ENCODE measurements at regions not wholly inside any gene's neighbourhood (a gene's known extent, or its start where the extent isn't known, plus 50 kb on each side); places are given as distances from the start of the nearest gene placed in this dataset.

DNA sequence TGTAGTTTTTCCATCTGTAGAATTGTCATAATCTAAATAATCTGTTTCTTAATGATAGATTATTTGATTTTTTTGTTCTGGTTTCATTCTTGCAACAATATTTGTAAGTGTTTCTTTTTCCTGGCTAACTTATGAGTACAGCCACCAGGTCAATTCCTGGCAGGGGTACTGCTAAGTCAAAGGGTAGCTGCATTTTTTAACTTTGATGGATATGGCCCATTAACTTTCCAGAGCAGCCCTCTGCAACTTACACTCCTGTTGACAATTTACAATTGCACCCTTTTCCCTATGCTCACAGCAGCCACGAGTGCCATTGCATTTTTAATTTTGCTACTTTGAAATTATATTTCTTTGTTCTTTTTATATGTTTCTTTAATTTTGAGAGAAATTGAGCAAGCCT lies 209.3 kb upstream of the CST7 start:
- Histone ChIP-seq H4K8ac (ENCODE audit: low read depth, low read length) (no peak overlapping the region), H3K27ac (ENCODE audit: low read depth, low read length) (no peak overlapping the region), H3K4me1 (ENCODE audit: control insufficient read depth, low read depth, low read length) (peaks cover 10% of the 10 kb centered on the region), H3K23ac (ENCODE audit: low read length) (no peak overlapping the region), H3K4me3 (ENCODE audit: low read length) (no peak overlapping the region), H3K4ac (ENCODE audit: low read depth, low read length) (no peak overlapping the region), H3K18ac (ENCODE audit: low read length) (no peak overlapping the region), H3K9ac (ENCODE audit: low read length) (no peak overlapping the region), H3K79me2 (ENCODE audit: control insufficient read depth, insufficient read depth, low read length) (no peaks in the 10 kb centered on the region), H4K5ac (ENCODE audit: low read length) (no peak overlapping the region), H3K4me2 (ENCODE audit: low read length) (no peak overlapping the region), H3K27me3 (ENCODE audit: insufficient read depth, low read length, poor library complexity) (no peaks in the 10 kb centered on the region), H2BK5ac (ENCODE audit: low read length) (no peak overlapping the region), H3K36me3 (ENCODE audit: control insufficient read depth, insufficient read depth, low read length) (no peaks in the 10 kb centered on the region), H2BK15ac (replicated peaks; ENCODE audit: low read depth) (no peak overlapping the region), H2AK5ac (ENCODE audit: low read length) (no peak overlapping the region), H3K56ac (ENCODE audit: low read length) (no peak overlapping the region), H2BK120ac (ENCODE audit: low read depth, low read length) (no peak overlapping the region), H3K79me1 (ENCODE audit: low read length) (no peaks in the 10 kb centered on the region)
- WGBS (ENCODE audit: extremely low coverage, insufficient coverage, low lambda C conversion rate), result no CpG with 5 or more reads among the region's 1 CpG
- no peak for DNase-seq

GRCh38 chr20:24741493-24742072 lies 207.5 kb upstream of the CST7 start:
- H2BK15ac ChIP-seq (replicated peaks; ENCODE audit: low read depth), result no peak overlapping the region
- H2AK5ac ChIP-seq (ENCODE audit: low read length), result no peak overlapping the region
- H3K36me3 ChIP-seq (ENCODE audit: control insufficient read depth, insufficient read depth, low read length), result no peaks in the 10 kb centered on the region
- no peak overlapping the region for H3K4me2 ChIP-seq (ENCODE audit: low read length)
- no CpG with 5 or more reads among the region's 11 CpGs for WGBS (ENCODE audit: extremely low coverage, insufficient coverage, low lambda C conversion rate)
- no peak overlapping the region for H3K9ac ChIP-seq (ENCODE audit: low read length)
- no peak overlapping the region for H4K8ac ChIP-seq (ENCODE audit: low read depth, low read length)
- H3K4ac ChIP-seq (ENCODE audit: low read depth, low read length), result no peak overlapping the region
- no peak overlapping the region for H3K27ac ChIP-seq (ENCODE audit: low read depth, low read length)
- no peak overlapping the region for H3K4me3 ChIP-seq (ENCODE audit: low read length)
- H3K79me2 ChIP-seq (ENCODE audit: control insufficient read depth, insufficient read depth, low read length), result no peaks in the 10 kb centered on the region
- H3K79me1 ChIP-seq (ENCODE audit: low read length), result no peaks in the 10 kb centered on the region
- no peak overlapping the region for H2BK5ac ChIP-seq (ENCODE audit: low read length)
- DNase-seq, result no peak
- peaks cover 4% of the 10 kb centered on the region for H3K4me1 ChIP-seq (ENCODE audit: control insufficient read depth, low read depth, low read length)
- H2BK120ac ChIP-seq (ENCODE audit: low read depth, low read length), result no peak overlapping the region
- no peak overlapping the region for H3K56ac ChIP-seq (ENCODE audit: low read length)
- no peak overlapping the region for H4K5ac ChIP-seq (ENCODE audit: low read length)
- no peak overlapping the region for H3K18ac ChIP-seq (ENCODE audit: low read length)
- no peaks in the 10 kb centered on the region for H3K27me3 ChIP-seq (ENCODE audit: insufficient read depth, low read length, poor library complexity)
- no peak overlapping the region for H3K23ac ChIP-seq (ENCODE audit: low read length)

DNA sequence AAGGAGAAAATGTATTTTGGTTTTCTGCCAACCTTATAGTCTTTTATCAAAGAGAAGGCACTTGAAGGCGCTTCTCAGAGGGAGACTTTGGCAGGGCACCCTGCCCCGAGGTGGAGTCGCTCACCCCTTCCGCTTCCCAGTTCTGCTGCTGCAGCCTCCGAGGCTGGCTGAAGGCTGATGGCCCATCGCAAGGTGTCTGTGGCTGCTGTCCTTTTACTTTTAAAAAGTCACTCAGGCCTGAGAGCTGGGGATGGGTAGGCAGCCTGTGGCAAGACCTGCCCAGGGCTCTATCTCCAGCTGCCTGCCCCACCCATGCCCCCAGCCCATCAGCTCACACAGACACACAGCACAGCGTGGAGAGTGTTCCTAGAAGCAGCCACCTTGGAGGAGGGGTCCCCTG lies 206.6 kb upstream of the CST7 start:
- no peak overlapping the region for H2AK5ac ChIP-seq (ENCODE audit: low read length)
- DNase-seq, result no peak
- H3K4ac ChIP-seq (ENCODE audit: low read depth, low read length), result no peak overlapping the region
- no peaks in the 10 kb centered on the region for H3K36me3 ChIP-seq (ENCODE audit: control insufficient read depth, insufficient read depth, low read length)
- no peak overlapping the region for H4K5ac ChIP-seq (ENCODE audit: low read length)
- H3K9ac ChIP-seq (ENCODE audit: low read length), result no peak overlapping the region
- no peaks in the 10 kb centered on the region for H3K4me1 ChIP-seq (ENCODE audit: control insufficient read depth, low read depth, low read length)
- no peak overlapping the region for H3K23ac ChIP-seq (ENCODE audit: low read length)
- H2BK15ac ChIP-seq (replicated peaks; ENCODE audit: low read depth), result no peak overlapping the region
- H3K79me1 ChIP-seq (ENCODE audit: low read length), result no peaks in the 10 kb centered on the region
- no peak overlapping the region for H3K56ac ChIP-seq (ENCODE audit: low read length)
- H3K4me2 ChIP-seq (ENCODE audit: low read length), result no peak overlapping the region
- H4K8ac ChIP-seq (ENCODE audit: low read depth, low read length), result no peak overlapping the region
- no CpG with 5 or more reads among the region's 7 CpGs for WGBS (ENCODE audit: extremely low coverage, insufficient coverage, low lambda C conversion rate)
- no peaks in the 10 kb centered on the region for H3K27me3 ChIP-seq (ENCODE audit: insufficient read depth, low read length, poor library complexity)
- H3K4me3 ChIP-seq (ENCODE audit: low read length), result no peak overlapping the region
- H3K79me2 ChIP-seq (ENCODE audit: control insufficient read depth, insufficient read depth, low read length), result no peaks in the 10 kb centered on the region
- no peak overlapping the region for H2BK120ac ChIP-seq (ENCODE audit: low read depth, low read length)
- H3K27ac ChIP-seq (ENCODE audit: low read depth, low read length), result no peak overlapping the region
- no peak overlapping the region for H3K18ac ChIP-seq (ENCODE audit: low read length)
- no peak overlapping the region for H2BK5ac ChIP-seq (ENCODE audit: low read length)

DNA sequence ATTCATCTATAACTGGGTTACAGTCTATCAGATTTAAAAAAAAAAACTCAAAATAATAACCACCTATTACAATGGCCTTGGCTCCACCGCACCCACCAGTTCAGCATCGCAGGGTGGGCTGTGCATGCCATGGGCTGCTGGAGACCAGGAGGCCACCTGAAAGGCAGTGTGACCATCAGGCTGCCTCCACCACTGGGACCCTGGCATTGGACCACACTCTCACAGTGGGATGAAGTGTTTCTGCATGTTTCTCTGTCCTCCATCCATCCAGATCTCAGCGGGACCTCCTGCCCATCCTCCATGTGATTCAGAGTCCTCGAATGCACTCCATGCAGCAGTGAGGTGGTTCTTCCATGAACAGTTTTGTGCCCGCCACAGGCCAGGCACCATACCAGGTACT lies 206.1 kb upstream of the CST7 start:
- Histone ChIP-seq H4K8ac (ENCODE audit: low read depth, low read length) (no peak overlapping the region), H3K27me3 (ENCODE audit: insufficient read depth, low read length, poor library complexity) (no peaks in the 10 kb centered on the region), H3K79me2 (ENCODE audit: control insufficient read depth, insufficient read depth, low read length) (no peaks in the 10 kb centered on the region), H3K4me2 (ENCODE audit: low read length) (no peak overlapping the region), H3K79me1 (ENCODE audit: low read length) (no peaks in the 10 kb centered on the region), H2BK15ac (replicated peaks; ENCODE audit: low read depth) (no peak overlapping the region), H3K4me1 (ENCODE audit: control insufficient read depth, low read depth, low read length) (no peaks in the 10 kb centered on the region), H3K23ac (ENCODE audit: low read length) (no peak overlapping the region), H3K4me3 (ENCODE audit: low read length) (no peak overlapping the region), H4K5ac (ENCODE audit: low read length) (no peak overlapping the region), H3K56ac (ENCODE audit: low read length) (no peak overlapping the region), H3K36me3 (ENCODE audit: control insufficient read depth, insufficient read depth, low read length) (no peaks in the 10 kb centered on the region), H2AK5ac (ENCODE audit: low read length) (no peak overlapping the region), H3K18ac (ENCODE audit: low read length) (no peak overlapping the region), H2BK5ac (ENCODE audit: low read length) (no peak overlapping the region), H3K9ac (ENCODE audit: low read length) (no peak overlapping the region), H3K27ac (ENCODE audit: low read depth, low read length) (no peak overlapping the region), H2BK120ac (ENCODE audit: low read depth, low read length) (no peak overlapping the region), H3K4ac (ENCODE audit: low read depth, low read length) (no peak overlapping the region)
- no CpG with 5 or more reads among the region's 5 CpGs for WGBS (ENCODE audit: extremely low coverage, insufficient coverage, low lambda C conversion rate)
- DNase-seq, result no peak

- Histone ChIP-seq H3K4me1 (ENCODE audit: control insufficient read depth, low read depth, low read length) (no peaks in the 10 kb centered on the region), H4K8ac (ENCODE audit: low read depth, low read length) (no peak overlapping the region), H3K27me3 (ENCODE audit: insufficient read depth, low read length, poor library complexity) (no peaks in the 10 kb centered on the region), H3K18ac (ENCODE audit: low read length) (no peak overlapping the region), H3K4me2 (ENCODE audit: low read length) (no peak overlapping the region), H3K27ac (ENCODE audit: low read depth, low read length) (no peak overlapping the region), H3K23ac (ENCODE audit: low read length) (no peak overlapping the region), H3K79me2 (ENCODE audit: control insufficient read depth, insufficient read depth, low read length) (no peaks in the 10 kb centered on the region), H3K36me3 (ENCODE audit: control insufficient read depth, insufficient read depth, low read length) (no peaks in the 10 kb centered on the region), H3K79me1 (ENCODE audit: low read length) (no peaks in the 10 kb centered on the region), H4K5ac (ENCODE audit: low read length) (no peak overlapping the region), H2AK5ac (ENCODE audit: low read length) (no peak overlapping the region), H2BK5ac (ENCODE audit: low read length) (no peak overlapping the region), H2BK120ac (ENCODE audit: low read depth, low read length) (no peak overlapping the region), H3K4me3 (ENCODE audit: low read length) (no peak overlapping the region), H3K9ac (ENCODE audit: low read length) (no peak overlapping the region), H2BK15ac (replicated peaks; ENCODE audit: low read depth) (no peak overlapping the region), H3K56ac (ENCODE audit: low read length) (no peak overlapping the region), H3K4ac (ENCODE audit: low read depth, low read length) (no peak overlapping the region)
- no peak for DNase-seq
- WGBS (ENCODE audit: extremely low coverage, insufficient coverage, low lambda C conversion rate), result no CpG with 5 or more reads among the region's 5 CpGs
Observed at GRCh38 chr20:24743641-24744040, 205.4 kb upstream of the CST7 start.

- Histone ChIP-seq H2BK5ac (ENCODE audit: low read length) (no peak overlapping the region), H3K4me1 (ENCODE audit: control insufficient read depth, low read depth, low read length) (no peaks in the 10 kb centered on the region), H2BK120ac (ENCODE audit: low read depth, low read length) (no peak overlapping the region), H3K23ac (ENCODE audit: low read length) (no peak overlapping the region), H3K4me2 (ENCODE audit: low read length) (no peak overlapping the region), H3K9ac (ENCODE audit: low read length) (no peak overlapping the region), H4K5ac (ENCODE audit: low read length) (no peak overlapping the region), H2BK15ac (replicated peaks; ENCODE audit: low read depth) (no peak overlapping the region), H3K79me1 (ENCODE audit: low read length) (no peaks in the 10 kb centered on the region), H3K4ac (ENCODE audit: low read depth, low read length) (no peak overlapping the region), H2AK5ac (ENCODE audit: low read length) (no peak overlapping the region), H3K27me3 (ENCODE audit: insufficient read depth, low read length, poor library complexity) (no peaks in the 10 kb centered on the region), H4K8ac (ENCODE audit: low read depth, low read length) (no peak overlapping the region), H3K4me3 (ENCODE audit: low read length) (no peak overlapping the region), H3K27ac (ENCODE audit: low read depth, low read length) (no peak overlapping the region), H3K18ac (ENCODE audit: low read length) (no peak overlapping the region), H3K56ac (ENCODE audit: low read length) (no peak overlapping the region), H3K36me3 (ENCODE audit: control insufficient read depth, insufficient read depth, low read length) (no peaks in the 10 kb centered on the region), H3K79me2 (ENCODE audit: control insufficient read depth, insufficient read depth, low read length) (no peaks in the 10 kb centered on the region)
- WGBS (ENCODE audit: extremely low coverage, insufficient coverage, low lambda C conversion rate), result no CpG with 5 or more reads among the region's 3 CpGs
- no peak for DNase-seq
Observed at GRCh38 chr20:24744747-24745146, 204.3 kb upstream of the CST7 start.
